Naive thymus-derived CD4-positive, alpha-beta T cell (primary cell): ENCODE measurements at regions not wholly inside any gene's neighbourhood (a gene's known extent, or its start where the extent isn't known, plus 50 kb on each side); places are given as distances from the start of the nearest gene placed in this dataset.

ENCODE experiments used
- ATAC-seq: fragments of 150-1000 bp; cut with Tn5 transposase; 2 replicates; pipeline ENCODE4 v1.10.0; 2021; ENCODE audit warnings: mild to moderate bottlenecking, moderate library complexity
- CTCF ChIA-PET: fragments of 350-600 bp; sonication (Branson Sonifier 250); formaldehyde crosslinking; loops from one replicate; lab custom pipeline; 2021; ENCODE audit warnings: antibody characterized with exemption; lab: Charles Lee
- POLR2A ChIA-PET: fragments of 350-600 bp; sonication (Branson Sonifier 250); formaldehyde crosslinking; loops from one replicate; lab custom pipeline; 2021; ENCODE audit warnings: antibody characterized with exemption, inconsistent platforms; lab: Charles Lee
- DNase-seq, 9 donors: peaks; one replicate each; pipeline versions ENCODE4 v3.0.0 to v3.0.0-alpha.2; 2020 to 2022; ENCODE audit warnings: mixed read lengths in 1 of 9
- H3K27ac ChIP-seq: one replicate; pipeline ENCODE4 v1.7.0; 2013; ENCODE audit warnings: mild to moderate bottlenecking, low read depth, low read length, moderate library complexity
- H3K27me3 ChIP-seq, 2 donors: one replicate each; pipeline ENCODE4 v1.7.0; 2013; ENCODE audit warnings: low read length in 2 of 2, mild to moderate bottlenecking in 2 of 2, moderate library complexity in 2 of 2; ENCODE audit not compliant: control insufficient read depth in 2 of 2, insufficient read depth in 2 of 2
- H3K36me3 ChIP-seq, 3 experiments: 1 replicate in 2 of 3; 2 replicates in 1 of 3; pipeline ENCODE4 v1.7.0; 2013; ENCODE audit warnings: low read length in 3 of 3, mild to moderate bottlenecking in 3 of 3, moderate library complexity in 1 of 3; ENCODE audit not compliant: insufficient read depth in 3 of 3, control insufficient read depth in 2 of 3
- H3K4me1 ChIP-seq, 2 donors: one replicate each; pipeline ENCODE4 v1.7.0; 2013; ENCODE audit warnings: low read length in 2 of 2, mild to moderate bottlenecking in 2 of 2, moderate library complexity in 1 of 2; ENCODE audit not compliant: control insufficient read depth in 2 of 2, insufficient read depth in 2 of 2
- H3K4me3 ChIP-seq: 2 replicates; pipeline ENCODE4 v1.7.0; 2013; ENCODE audit warnings: mild to moderate bottlenecking, low read length
- H3K9me3 ChIP-seq, 3 experiments: 1 replicate in 2 of 3; 2 replicates in 1 of 3; pipeline ENCODE4 v1.7.0; 2013; ENCODE audit warnings: low read length in 3 of 3; ENCODE audit not compliant: control insufficient read depth in 2 of 3
- H3K27ac Mint-ChIP-seq, 9 donors: one replicate each; pipeline ENCODE4 v1.8.0; 2020 to 2022; ENCODE audit warnings: mixed read lengths in 9 of 9, mild to moderate bottlenecking in 8 of 9, moderate library complexity in 5 of 9, inconsistent platforms in 2 of 9
- H3K27me3 Mint-ChIP-seq, 5 donors: one replicate each; pipeline ENCODE4 v1.8.0; 2021 to 2022; ENCODE audit warnings: mixed read lengths in 5 of 5, mild to moderate bottlenecking in 1 of 5
- H3K36me3 Mint-ChIP-seq, 5 donors: one replicate each; pipeline ENCODE4 v1.8.0; 2020 to 2022; ENCODE audit warnings: mixed read lengths in 5 of 5, mild to moderate bottlenecking in 3 of 5, inconsistent platforms in 1 of 5
- H3K4me1 Mint-ChIP-seq, 7 donors: one replicate each; pipeline ENCODE4 v1.8.0; 2020 to 2022; ENCODE audit warnings: mixed read lengths in 7 of 7, mild to moderate bottlenecking in 3 of 7, inconsistent platforms in 1 of 7
- H3K4me3 Mint-ChIP-seq, 10 donors: one replicate each; pipeline ENCODE4 v1.8.0; 2020 to 2022; ENCODE audit warnings: mild to moderate bottlenecking in 10 of 10, mixed read lengths in 10 of 10, moderate library complexity in 6 of 10, inconsistent platforms in 2 of 10
- H3K9me3 Mint-ChIP-seq, 11 donors: one replicate each; pipeline ENCODE4 v1.8.0; 2020 to 2022; ENCODE audit warnings: mixed read lengths in 11 of 11, mild to moderate bottlenecking in 4 of 11, inconsistent platforms in 1 of 11, moderate library complexity in 1 of 11
- intact Hi-C, 2 donors: fragments of 100-400 bp; cut with micrococcal nuclease; formaldehyde crosslinking; loops; one replicate each; pipeline ENCODE4 v1.15.1; 2023

DNA sequence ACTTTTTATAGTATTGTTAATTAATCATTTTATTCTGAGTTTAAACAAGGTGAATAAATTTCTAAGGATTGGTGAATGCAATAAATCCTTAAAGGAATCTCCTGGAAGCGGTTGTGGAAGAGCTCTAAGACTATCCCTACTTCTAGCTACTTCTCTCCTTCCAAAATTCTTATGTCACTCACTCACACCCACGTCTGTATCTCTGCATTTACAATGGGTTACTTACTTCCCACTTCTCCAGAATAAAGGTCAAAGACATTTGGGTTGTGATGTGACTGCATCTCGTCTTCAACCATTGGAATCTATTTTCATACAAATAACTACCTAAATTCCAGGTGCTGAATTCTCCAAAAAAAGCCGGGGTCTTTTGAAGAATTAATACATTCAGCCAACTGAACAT, 234.2 kb upstream of the MDFIC2 start:
- Mint-ChIP-seq H3K27me3 (peaks cover 0 to 16% (median 0%) of the 10 kb centered on the region in 5 donors), H3K36me3 (peaks cover 0 to 3% (median 0%) of the 10 kb centered on the region in 5 donors), H3K9me3 (peaks cover 0 to under 1% (median 0%) of the 10 kb centered on the region in 11 donors), H3K27ac (no peak overlapping the region), H3K4me3 (no peak overlapping the region), H3K4me1 (peaks cover 0 to 1% (median 0%) of the 10 kb centered on the region in 7 donors)
- ATAC-seq: no peak
- POLR2A ChIA-PET: no interaction called here
- no peaks in the 10 kb centered on the region for H3K4me1 ChIP-seq
- CTCF ChIA-PET: interaction anchor here (0.7 kb wide), 1 partner anchor 1106 kb away, joined by 3 read pairs; no protein-coding TSS in a partner anchor
- no peaks in the 10 kb centered on the region for H3K27me3 ChIP-seq
- intact Hi-C loops: no loop called here
- DNase-seq: no peak
- no peak overlapping the region for H3K27ac ChIP-seq
- H3K36me3 ChIP-seq: no peaks in the 10 kb centered on the region
- H3K9me3 ChIP-seq: no peaks in the 10 kb centered on the region
- H3K4me3 ChIP-seq: no peak overlapping the region

DNA sequence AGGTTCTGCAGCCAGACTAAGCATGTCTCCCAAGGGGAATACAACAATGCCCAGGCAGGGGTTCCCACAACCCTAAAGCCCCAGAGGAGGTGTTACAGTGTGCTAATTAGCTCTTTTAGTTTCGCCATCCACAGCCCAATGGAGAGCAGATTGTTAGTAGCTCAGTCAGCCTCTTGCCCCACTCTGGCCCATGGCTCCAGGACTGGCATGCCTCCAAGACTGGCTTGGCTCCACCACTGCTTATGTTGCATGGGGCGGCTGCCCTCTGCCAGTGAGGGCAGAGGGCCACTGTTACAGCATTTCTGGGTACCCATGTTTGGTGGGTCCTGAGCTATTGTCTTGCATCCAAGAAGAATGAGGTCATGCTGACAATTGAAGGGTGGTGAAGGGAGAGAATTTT, 231.1 kb upstream of the MDFIC2 start:
- Histone ChIP-seq H3K27me3 (no peaks in the 10 kb centered on the region), H3K27ac (no peak overlapping the region), H3K36me3 (no peaks in the 10 kb centered on the region), H3K4me1 (no peaks in the 10 kb centered on the region), H3K9me3 (no peaks in the 10 kb centered on the region), H3K4me3 (no peak overlapping the region)
- H3K27me3 Mint-ChIP-seq: peaks cover 0 to 8% (median 4%) of the 10 kb centered on the region in 5 donors
- no peak overlapping the region for H3K4me3 Mint-ChIP-seq
- peaks cover 0 to 3% (median 0%) of the 10 kb centered on the region in 5 donors for H3K36me3 Mint-ChIP-seq
- CTCF ChIA-PET: no interaction called here
- intact Hi-C loops: no loop called here
- H3K27ac Mint-ChIP-seq: no peak overlapping the region
- H3K9me3 Mint-ChIP-seq: peaks cover 0 to 9% (median 0%) of the 10 kb centered on the region in 11 donors
- ATAC-seq (no peak), DNase-seq (no peak)
- POLR2A ChIA-PET: no interaction called here
- no peaks in the 10 kb centered on the region for H3K4me1 Mint-ChIP-seq

DNA sequence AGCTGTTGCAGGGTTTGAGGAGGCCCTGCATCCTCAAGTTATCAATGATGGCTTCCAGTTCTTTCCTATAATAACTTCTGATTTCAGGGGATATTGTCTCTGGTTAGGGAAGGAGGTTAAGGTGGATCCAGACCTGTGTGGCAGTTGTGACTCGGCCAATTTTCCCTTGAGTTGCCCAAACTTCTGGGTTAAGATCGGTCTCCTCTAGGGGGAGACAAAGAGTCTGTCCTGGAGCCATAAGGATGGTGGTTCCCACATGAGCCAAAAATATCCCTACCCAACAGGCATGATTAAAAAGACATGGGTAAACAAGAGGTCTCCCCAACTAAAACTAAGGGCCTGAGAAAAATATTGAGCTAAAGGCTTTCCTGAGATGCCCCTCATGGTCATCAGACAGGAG, 227.5 kb upstream of the MDFIC2 start:
- peaks cover 7 to 28% (median 18%) of the 10 kb centered on the region in 5 donors for H3K27me3 Mint-ChIP-seq
- no peaks in the 10 kb centered on the region for H3K4me1 Mint-ChIP-seq
- intact Hi-C loops: no loop called here
- DNase-seq (no peak), ATAC-seq (no peak)
- Histone ChIP-seq H3K4me3 (no peak overlapping the region), H3K27ac (no peak overlapping the region), H3K27me3 (no peaks in the 10 kb centered on the region), H3K36me3 (no peaks in the 10 kb centered on the region), H3K9me3 (no peaks in the 10 kb centered on the region), H3K4me1 (no peaks in the 10 kb centered on the region)
- ChIA-PET POLR2A (no interaction called here), CTCF (interaction anchor here (0.6 kb wide), 2 partner anchors 920 to 1108 kb away, joined by 3 read pairs; no protein-coding TSS in a partner anchor)
- peaks cover 0 to 3% (median 0%) of the 10 kb centered on the region in 5 donors for H3K36me3 Mint-ChIP-seq
- peaks cover 0 to 10% (median 0%) of the 10 kb centered on the region in 11 donors for H3K9me3 Mint-ChIP-seq
- no peak overlapping the region for H3K27ac Mint-ChIP-seq
- H3K4me3 Mint-ChIP-seq: no peak overlapping the region

DNA sequence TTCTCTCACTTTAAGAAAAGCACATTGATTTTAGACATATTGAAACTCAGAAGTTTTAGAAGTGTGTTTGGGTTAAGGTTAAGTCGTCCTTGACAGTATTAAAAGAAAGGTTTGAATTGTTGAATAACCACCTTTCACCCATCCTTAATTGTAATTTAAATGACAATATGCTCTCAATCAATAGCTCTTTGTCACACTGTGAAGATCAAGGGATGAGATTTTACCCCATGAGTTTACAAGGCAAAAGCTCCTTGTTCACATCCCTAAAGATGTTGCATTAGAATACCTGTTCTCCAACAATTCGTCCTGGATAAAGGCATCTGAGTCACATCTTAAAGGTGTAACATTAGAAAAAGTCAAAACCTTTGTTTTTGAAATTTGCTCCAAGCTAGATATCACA, 220.4 kb upstream of the MDFIC2 start:
- H3K27ac Mint-ChIP-seq: no peak overlapping the region
- Histone ChIP-seq H3K4me1 (no peaks in the 10 kb centered on the region), H3K36me3 (no peaks in the 10 kb centered on the region), H3K27ac (no peak overlapping the region), H3K27me3 (no peaks in the 10 kb centered on the region), H3K4me3 (no peak overlapping the region), H3K9me3 (no peaks in the 10 kb centered on the region)
- DNase-seq (no peak), ATAC-seq (no peak)
- CTCF ChIA-PET: no interaction called here
- H3K4me1 Mint-ChIP-seq: no peaks in the 10 kb centered on the region
- no peak overlapping the region for H3K4me3 Mint-ChIP-seq
- H3K36me3 Mint-ChIP-seq: no peaks in the 10 kb centered on the region
- POLR2A ChIA-PET: no interaction called here
- intact Hi-C loops: loop anchor here (1.0 to 5.0 kb wide), 3 partner anchors 979 to 1119 kb away; no protein-coding TSS in a partner anchor
- peaks cover 0 to 2% (median 0%) of the 10 kb centered on the region in 11 donors for H3K9me3 Mint-ChIP-seq
- H3K27me3 Mint-ChIP-seq: peaks cover 14 to 26% (median 17%) of the 10 kb centered on the region in 5 donors

DNA sequence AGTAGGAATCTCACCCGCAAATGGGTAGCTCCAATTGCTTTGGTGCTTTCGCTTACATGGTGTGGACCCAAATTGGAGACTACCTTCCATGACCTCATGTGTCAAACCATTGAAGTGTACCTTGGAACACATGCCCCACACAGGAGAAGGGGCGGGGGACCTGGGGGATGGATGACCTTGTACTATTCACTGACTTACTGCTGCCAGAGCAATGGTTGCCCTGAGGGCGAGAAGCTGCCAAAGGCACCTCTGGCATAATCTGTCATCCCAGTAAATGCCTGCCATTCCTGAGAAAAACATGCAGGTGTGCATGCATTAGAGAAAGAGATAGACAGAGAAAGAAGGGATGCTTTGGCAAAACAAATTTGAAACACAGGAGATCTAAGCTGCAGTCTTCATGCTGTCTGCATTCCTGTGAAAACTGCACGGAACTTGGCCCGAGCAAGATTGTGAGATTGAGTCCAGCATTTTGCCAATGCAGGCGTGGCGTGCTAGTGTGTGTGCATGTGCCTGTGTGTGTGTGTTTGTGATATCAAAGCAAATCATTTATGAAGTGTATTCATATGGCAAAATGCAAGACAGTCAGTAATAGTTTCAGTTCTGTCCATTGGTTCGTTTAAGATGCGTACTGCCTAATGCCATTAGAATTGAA, 219.5 kb upstream of the MDFIC2 start:
- Mint-ChIP-seq H3K27ac (no peak overlapping the region), H3K9me3 (peaks cover 0 to 2% (median 0%) of the 10 kb centered on the region in 11 donors), H3K4me1 (no peaks in the 10 kb centered on the region), H3K4me3 (no peak overlapping the region), H3K36me3 (no peaks in the 10 kb centered on the region), H3K27me3 (peaks cover 7 to 18% (median 11%) of the 10 kb centered on the region in 5 donors)
- POLR2A ChIA-PET: no interaction called here
- no peak overlapping the region for H3K27ac ChIP-seq
- H3K4me3 ChIP-seq: no peak overlapping the region
- DNase-seq (no peak), ATAC-seq (no peak)
- H3K4me1 ChIP-seq: no peaks in the 10 kb centered on the region
- no peaks in the 10 kb centered on the region for H3K36me3 ChIP-seq
- H3K27me3 ChIP-seq: no peaks in the 10 kb centered on the region
- intact Hi-C loops: loop anchor here (1.0 to 5.0 kb wide), 4 partner anchors 773 to 1120 kb away; no protein-coding TSS in a partner anchor
- no peaks in the 10 kb centered on the region for H3K9me3 ChIP-seq
- CTCF ChIA-PET: no interaction called here

DNA sequence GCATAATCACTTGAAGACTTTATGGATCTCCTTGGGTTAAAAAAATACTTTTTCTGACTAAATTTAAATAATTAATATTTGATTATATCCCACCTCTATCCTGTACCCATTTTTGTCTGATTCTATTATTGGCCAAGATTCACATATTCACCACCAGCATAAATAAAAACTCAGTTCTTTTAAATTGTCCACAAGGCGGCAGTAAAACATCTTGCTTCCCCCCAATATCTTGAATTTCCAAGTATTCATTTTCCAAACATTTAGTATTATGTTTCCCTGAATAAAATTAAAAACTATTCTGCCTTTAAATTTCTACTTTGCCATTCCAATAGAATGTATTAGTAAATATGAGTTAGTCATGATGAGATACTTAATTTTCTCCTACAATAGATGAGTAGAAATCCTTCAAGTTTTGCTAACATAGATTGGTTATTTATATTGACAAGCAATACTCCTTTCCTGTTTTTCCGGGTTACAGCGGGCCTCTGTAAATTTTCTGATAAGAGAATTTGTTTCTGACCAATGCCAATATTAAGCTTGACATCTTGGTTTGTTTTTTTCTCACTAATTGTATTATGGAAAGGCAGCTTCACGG, 218.7 kb upstream of the MDFIC2 start:
- ChIA-PET POLR2A (no interaction called here), CTCF (no interaction called here)
- H3K9me3 Mint-ChIP-seq: peaks cover 0 to 2% (median 0%) of the 10 kb centered on the region in 11 donors
- H3K4me1 Mint-ChIP-seq: no peaks in the 10 kb centered on the region
- no peak for ATAC-seq
- Histone ChIP-seq H3K9me3 (no peaks in the 10 kb centered on the region), H3K27ac (no peak overlapping the region), H3K4me3 (no peak overlapping the region), H3K27me3 (no peaks in the 10 kb centered on the region), H3K36me3 (no peaks in the 10 kb centered on the region), H3K4me1 (no peaks in the 10 kb centered on the region)
- no peaks in the 10 kb centered on the region for H3K36me3 Mint-ChIP-seq
- no peak overlapping the region for H3K27ac Mint-ChIP-seq
- H3K27me3 Mint-ChIP-seq: peaks cover 2 to 15% (median 10%) of the 10 kb centered on the region in 5 donors
- intact Hi-C loops: loop anchor here in 1 of 2 donors (1.0 to 5.0 kb wide), 4 partner anchors 774 to 1121 kb away; no protein-coding TSS in a partner anchor
- DNase-seq: peak in 4 of 9 donors; percentile 4 to 9 (median 6)
- H3K4me3 Mint-ChIP-seq: no peak overlapping the region
